Naive thymus-derived CD8-positive, alpha-beta T cell (primary cell): ENCODE measurements at regions not wholly inside any gene's neighbourhood (a gene's known extent, or its start where the extent isn't known, plus 50 kb on each side); places are given as distances from the start of the nearest gene placed in this dataset.

Source experiments
- ATAC-seq, 2 donors: fragments of 150-1000 bp; cut with Tn5 transposase in 1 of 2; sonication (Bioruptor Pico), chemical (Tn5 transposase) in 1 of 2; 1 replicate in 1 of 2; 2 replicates in 1 of 2; pipeline ENCODE4 v1.10.0; 2021; ENCODE audit warnings: mild to moderate bottlenecking in 2 of 2, moderate library complexity in 2 of 2
- POLR2A ChIA-PET: fragments of 350-600 bp; sonication (Branson Sonifier 250); formaldehyde crosslinking; loops from one replicate; lab custom pipeline; 2021; ENCODE audit warnings: antibody characterized with exemption; lab: Charles Lee
- DNase-seq, 10 donors: peaks; one replicate each; pipeline versions ENCODE4 v3.0.0 to v3.0.0-alpha.2; 2020 to 2022
- H3K27ac Mint-ChIP-seq, 10 donors: one replicate each; pipeline ENCODE4 v1.8.0; 2020 to 2022; ENCODE audit warnings: mild to moderate bottlenecking in 10 of 10, mixed read lengths in 10 of 10, moderate library complexity in 4 of 10, inconsistent platforms in 1 of 10
- H3K27me3 Mint-ChIP-seq, 5 donors: one replicate each; pipeline ENCODE4 v1.8.0; 2021 to 2022; ENCODE audit warnings: mixed read lengths in 5 of 5
- H3K36me3 Mint-ChIP-seq, 3 donors: one replicate each; pipeline ENCODE4 v1.8.0; 2020 to 2022; ENCODE audit warnings: mixed read lengths in 3 of 3, mild to moderate bottlenecking in 2 of 3, inconsistent platforms in 1 of 3
- H3K4me1 Mint-ChIP-seq, 4 donors: one replicate each; pipeline ENCODE4 v1.8.0; 2021 to 2022; ENCODE audit warnings: mixed read lengths in 4 of 4
- H3K4me3 Mint-ChIP-seq, 10 donors: one replicate each; pipeline ENCODE4 v1.8.0; 2020 to 2022; ENCODE audit warnings: mild to moderate bottlenecking in 10 of 10, mixed read lengths in 10 of 10, moderate library complexity in 6 of 10, inconsistent platforms in 1 of 10
- H3K9me3 Mint-ChIP-seq, 9 donors: one replicate each; pipeline ENCODE4 v1.8.0; 2020 to 2022; ENCODE audit warnings: mixed read lengths in 9 of 9, mild to moderate bottlenecking in 3 of 9, inconsistent platforms in 1 of 9, moderate library complexity in 1 of 9

DNA sequence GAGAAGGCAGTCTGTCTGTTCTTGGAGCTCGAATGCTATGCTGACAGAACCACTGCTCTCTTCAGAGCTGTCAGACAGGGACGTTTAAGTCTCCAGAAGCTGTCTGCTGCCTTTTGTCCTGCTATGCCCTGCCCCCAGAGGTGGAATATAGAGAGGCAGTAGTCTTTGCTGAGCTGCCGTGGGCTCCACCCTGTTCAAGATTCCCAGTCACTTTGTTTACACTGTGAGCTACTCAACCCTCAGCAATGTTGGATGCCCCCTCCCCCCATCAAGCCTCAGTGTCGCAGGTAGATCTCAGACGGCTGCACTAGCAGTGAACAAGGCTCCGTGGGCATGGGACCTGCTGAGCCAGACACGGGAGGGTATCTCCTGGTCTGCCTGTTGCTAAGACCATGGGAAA is 344.2 kb downstream of the TMEM161B start:
- Mint-ChIP-seq H3K27me3 (peaks cover 0 to 11% (median 2%) of the 10 kb centered on the region in 5 donors), H3K9me3 (peaks cover 0 to 29% (median 6%) of the 10 kb centered on the region in 9 donors), H3K4me3 (no peak overlapping the region), H3K27ac (no peak overlapping the region), H3K4me1 (no peaks in the 10 kb centered on the region), H3K36me3 (peaks cover 0 to 5% (median 0%) of the 10 kb centered on the region in 3 donors)
- no peak for ATAC-seq
- DNase-seq, result peak in 1 of 10 donors; percentile 46
- POLR2A ChIA-PET, result no interaction called here

DNA sequence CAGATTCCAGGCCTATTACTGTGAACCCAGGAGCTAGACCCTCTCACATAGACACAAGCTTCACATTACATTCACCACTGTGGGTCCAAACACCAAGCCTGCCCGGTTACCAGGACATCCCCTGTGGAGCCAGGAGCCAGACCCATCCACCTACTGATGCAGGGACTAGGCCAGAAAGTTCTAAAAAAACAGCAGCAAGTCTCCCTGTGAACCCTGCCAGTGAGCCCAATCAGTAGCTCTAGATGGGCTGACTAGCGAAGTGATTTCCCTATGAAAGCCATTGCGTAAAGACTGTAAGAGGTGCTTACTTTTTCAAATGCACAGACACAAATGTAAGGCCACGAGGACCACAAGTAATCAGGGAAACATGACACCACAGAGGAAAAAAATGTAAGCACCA is 352.3 kb downstream of the TMEM161B start:
- Mint-ChIP-seq H3K27me3 (peaks cover 0 to under 1% (median 0%) of the 10 kb centered on the region in 5 donors), H3K4me3 (no peak overlapping the region), H3K9me3 (peaks cover 4 to 26% (median 14%) of the 10 kb centered on the region in 9 donors), H3K36me3 (no peaks in the 10 kb centered on the region), H3K27ac (no peak overlapping the region), H3K4me1 (no peaks in the 10 kb centered on the region)
- ATAC-seq (no peak), DNase-seq (peak in 1 of 10 donors; percentile 58)
- POLR2A ChIA-PET, result no interaction called here

DNA sequence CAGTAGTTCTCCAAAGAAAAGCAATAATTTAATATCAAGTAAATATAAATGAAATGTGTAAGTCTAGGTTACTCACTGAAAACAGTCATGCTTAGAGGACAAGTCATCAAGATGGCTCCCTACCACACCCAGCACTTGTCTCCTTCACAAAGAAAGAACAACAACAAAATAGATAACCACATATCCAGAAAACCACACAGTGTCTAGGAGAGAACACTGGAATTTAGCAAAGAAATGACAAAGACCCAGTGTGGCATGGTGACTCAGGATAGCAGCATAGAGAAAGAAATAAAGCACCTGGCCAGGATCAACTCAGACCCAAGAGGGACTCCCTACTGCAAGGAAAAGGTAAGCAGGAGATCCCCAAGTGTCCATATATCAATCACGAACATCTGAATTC is 356.2 kb downstream of the TMEM161B start:
- Mint-ChIP-seq H3K9me3 (peaks cover 4 to 16% (median 9%) of the 10 kb centered on the region in 9 donors), H3K27me3 (peaks cover 0 to 3% (median 0%) of the 10 kb centered on the region in 5 donors), H3K27ac (no peak overlapping the region), H3K4me1 (no peaks in the 10 kb centered on the region), H3K36me3 (no peaks in the 10 kb centered on the region), H3K4me3 (no peak overlapping the region)
- ATAC-seq, result no peak
- POLR2A ChIA-PET, result no interaction called here
- DNase-seq, result no peak

DNA sequence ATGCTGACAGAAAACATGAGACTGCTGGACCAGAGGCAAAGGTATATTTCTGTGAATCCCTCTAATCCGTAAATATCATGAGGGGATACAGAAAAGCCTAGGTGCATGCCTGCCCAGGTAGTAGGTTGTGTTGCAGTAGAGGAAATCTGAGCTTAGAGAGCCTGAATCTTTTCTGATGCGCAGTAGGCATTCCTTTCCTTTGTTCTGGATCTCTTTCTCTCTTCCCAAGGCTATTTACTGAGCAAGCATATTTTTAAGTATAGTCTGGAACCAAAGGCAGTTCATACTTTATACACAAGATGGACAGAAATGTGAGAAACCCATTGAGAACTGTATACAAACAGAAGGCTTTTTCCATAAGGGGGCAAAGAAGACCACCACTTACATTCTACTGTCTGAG is 359.3 kb downstream of the TMEM161B start:
- DNase-seq (no peak), ATAC-seq (no peak)
- POLR2A ChIA-PET, result no interaction called here
- no peaks in the 10 kb centered on the region for H3K4me1 Mint-ChIP-seq
- H3K27me3 Mint-ChIP-seq, result peaks cover 0 to 3% (median 0%) of the 10 kb centered on the region in 5 donors
- H3K27ac Mint-ChIP-seq, result no peak overlapping the region
- H3K4me3 Mint-ChIP-seq, result no peak overlapping the region
- no peaks in the 10 kb centered on the region for H3K36me3 Mint-ChIP-seq
- peaks cover 0 to 15% (median 8%) of the 10 kb centered on the region in 9 donors for H3K9me3 Mint-ChIP-seq

DNA sequence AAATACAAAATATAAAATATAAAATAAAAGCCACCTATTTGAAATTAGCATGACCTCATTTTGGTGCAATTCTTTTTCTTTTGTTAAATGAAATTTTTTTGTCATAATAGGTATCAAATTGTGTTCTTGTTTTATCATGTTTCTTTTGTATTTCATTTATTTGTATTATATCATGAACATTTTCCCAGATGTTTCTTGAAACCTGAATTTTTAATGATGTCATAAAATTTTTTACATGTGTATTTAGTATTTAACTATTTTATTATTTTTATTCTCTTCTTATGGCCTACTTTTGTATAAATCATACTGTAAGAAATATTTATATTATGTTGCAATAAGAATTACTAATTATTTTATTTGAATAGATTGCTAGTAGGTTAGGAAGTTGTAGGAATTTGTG is 361.7 kb downstream of the TMEM161B start:
- DNase-seq (no peak), ATAC-seq (no peak)
- H3K36me3 Mint-ChIP-seq, result no peaks in the 10 kb centered on the region
- H3K27ac Mint-ChIP-seq, result no peak overlapping the region
- H3K4me3 Mint-ChIP-seq, result no peak overlapping the region
- peaks cover 0 to 11% (median 0%) of the 10 kb centered on the region in 9 donors for H3K9me3 Mint-ChIP-seq
- H3K4me1 Mint-ChIP-seq, result no peaks in the 10 kb centered on the region
- H3K27me3 Mint-ChIP-seq, result peaks cover 0 to 3% (median 0%) of the 10 kb centered on the region in 5 donors
- POLR2A ChIA-PET, result no interaction called here

DNA sequence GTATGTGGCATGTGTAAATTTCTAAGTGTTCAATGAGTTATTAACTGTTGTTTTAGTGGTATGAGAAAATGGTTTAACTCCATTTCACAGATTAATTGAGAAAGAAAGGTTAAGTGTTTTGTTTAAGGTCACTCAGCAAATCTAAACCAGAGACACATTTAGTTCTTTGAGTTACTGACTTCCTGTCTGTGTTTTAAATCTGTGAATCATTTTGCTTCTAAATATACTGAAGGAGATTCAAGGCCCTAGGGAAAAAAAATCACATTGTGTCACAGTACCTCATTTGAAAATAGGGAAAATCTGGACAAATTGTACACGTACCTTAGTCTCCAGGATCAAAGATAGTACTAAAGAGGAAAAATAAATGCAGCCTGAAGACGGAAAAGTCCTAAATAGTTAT is 368.2 kb downstream of the TMEM161B start:
- peaks cover 0 to 2% (median 0%) of the 10 kb centered on the region in 5 donors for H3K27me3 Mint-ChIP-seq
- peaks cover 0 to 7% (median 0%) of the 10 kb centered on the region in 9 donors for H3K9me3 Mint-ChIP-seq
- H3K36me3 Mint-ChIP-seq, result no peaks in the 10 kb centered on the region
- H3K27ac Mint-ChIP-seq, result no peak overlapping the region
- H3K4me1 Mint-ChIP-seq, result no peaks in the 10 kb centered on the region
- POLR2A ChIA-PET, result no interaction called here
- H3K4me3 Mint-ChIP-seq, result no peak overlapping the region
- ATAC-seq (no peak), DNase-seq (no peak)

DNA sequence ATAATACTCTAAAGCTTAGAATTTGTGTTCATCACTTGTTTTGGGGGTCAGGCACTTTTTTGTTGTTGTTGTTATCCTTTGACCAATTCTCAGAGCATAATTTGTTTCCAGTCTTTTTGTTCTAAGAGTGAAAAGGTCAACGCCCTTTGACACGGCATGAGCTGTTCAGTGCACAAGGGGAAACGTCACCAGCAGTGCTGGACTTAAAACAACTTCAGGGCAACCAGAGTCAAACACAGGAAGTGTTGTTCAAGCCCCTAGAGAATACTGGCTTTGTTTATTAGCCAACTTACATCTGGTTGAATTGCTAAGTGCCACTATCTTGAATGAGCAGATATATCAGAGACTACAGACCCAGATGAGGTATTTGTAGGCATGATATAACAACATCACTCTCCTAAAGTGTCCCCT is 368.9 kb downstream of the TMEM161B start:
- POLR2A ChIA-PET, result no interaction called here
- peaks cover 0 to 11% (median 0%) of the 10 kb centered on the region in 9 donors for H3K9me3 Mint-ChIP-seq
- no peak overlapping the region for H3K4me3 Mint-ChIP-seq
- no peak overlapping the region for H3K27ac Mint-ChIP-seq
- no peaks in the 10 kb centered on the region for H3K36me3 Mint-ChIP-seq
- peaks cover 0 to 2% (median 1%) of the 10 kb centered on the region in 5 donors for H3K27me3 Mint-ChIP-seq
- ATAC-seq, result no peak
- DNase-seq, result no peak
- no peaks in the 10 kb centered on the region for H3K4me1 Mint-ChIP-seq

DNA sequence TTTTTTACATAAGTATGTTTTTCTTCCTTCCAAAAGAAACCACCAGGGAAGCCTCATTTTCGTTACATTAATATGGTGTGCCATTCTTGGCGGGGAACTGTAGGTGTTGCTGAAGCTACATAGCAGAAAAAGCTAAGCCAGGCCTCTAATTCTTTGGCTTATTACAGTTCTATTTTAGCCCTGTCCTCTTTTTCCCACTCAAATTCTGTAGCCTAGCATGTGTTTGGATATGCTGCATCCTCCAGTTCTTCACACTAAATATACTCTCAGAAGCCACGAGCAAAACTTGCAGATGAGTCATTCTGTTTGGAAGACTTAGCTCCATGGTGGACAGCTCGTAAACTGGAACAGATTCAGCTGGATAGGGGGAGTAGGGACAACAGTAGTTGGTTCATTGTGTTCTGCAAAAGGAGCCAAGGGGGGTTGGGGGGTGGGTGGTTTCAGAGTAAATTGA is 369.4 kb downstream of the TMEM161B start:
- Mint-ChIP-seq H3K36me3 (no peaks in the 10 kb centered on the region), H3K9me3 (peaks cover 0 to 7% (median 0%) of the 10 kb centered on the region in 9 donors), H3K4me1 (no peaks in the 10 kb centered on the region), H3K27ac (no peak overlapping the region), H3K4me3 (no peak overlapping the region), H3K27me3 (peaks cover 0 to 2% (median 1%) of the 10 kb centered on the region in 5 donors)
- POLR2A ChIA-PET, result no interaction called here
- DNase-seq (no peak), ATAC-seq (no peak)

DNA sequence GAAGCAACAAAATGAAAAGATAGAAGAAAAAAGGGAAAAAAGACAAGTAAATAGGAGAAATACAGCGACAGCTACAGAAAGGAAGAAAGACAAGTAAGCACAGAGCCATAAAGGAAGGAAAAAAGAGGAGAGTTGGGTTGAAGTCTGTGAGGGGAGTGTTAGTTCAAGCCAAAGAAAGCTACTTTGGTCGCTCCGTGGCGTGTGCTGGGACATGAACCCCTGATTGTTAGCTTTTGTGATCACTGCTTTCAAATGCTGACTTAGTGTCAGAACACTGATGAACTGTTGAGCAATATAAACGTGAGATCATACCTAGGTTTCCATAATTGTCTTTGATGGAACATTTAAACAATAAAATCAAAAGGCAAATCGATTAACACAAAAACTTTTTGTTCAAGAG is 370.1 kb downstream of the TMEM161B start:
- POLR2A ChIA-PET, result no interaction called here
- H3K9me3 Mint-ChIP-seq, result peaks cover 0 to 7% (median 0%) of the 10 kb centered on the region in 9 donors
- no peaks in the 10 kb centered on the region for H3K4me1 Mint-ChIP-seq
- DNase-seq (no peak), ATAC-seq (no peak)
- peaks cover 0 to 2% (median 1%) of the 10 kb centered on the region in 5 donors for H3K27me3 Mint-ChIP-seq
- H3K36me3 Mint-ChIP-seq, result no peaks in the 10 kb centered on the region
- no peak overlapping the region for H3K4me3 Mint-ChIP-seq
- H3K27ac Mint-ChIP-seq, result no peak overlapping the region

DNA sequence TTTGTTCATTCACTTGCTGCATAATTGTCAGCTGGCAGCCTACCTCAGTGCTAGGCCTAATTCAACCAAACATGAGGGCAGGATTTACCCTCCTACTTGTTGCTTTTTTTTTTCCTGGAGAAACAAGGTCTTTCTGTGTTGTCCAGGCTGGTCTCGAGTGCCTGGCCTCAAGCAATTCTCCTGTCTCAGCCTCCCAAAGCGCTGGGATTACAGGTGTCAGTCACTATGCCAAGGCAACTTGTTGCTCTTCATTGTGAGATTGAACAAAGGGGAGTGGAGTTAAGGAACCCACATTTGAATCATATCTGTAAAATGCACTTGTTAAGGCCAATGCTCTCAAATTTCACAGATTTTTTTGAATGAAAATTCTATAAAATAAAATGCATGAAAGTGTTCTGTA is 380.5 kb downstream of the TMEM161B start:
- H3K27ac Mint-ChIP-seq, result no peak overlapping the region
- H3K9me3 Mint-ChIP-seq, result peaks cover 0 to 11% (median 3%) of the 10 kb centered on the region in 9 donors
- H3K27me3 Mint-ChIP-seq, result no peaks in the 10 kb centered on the region
- H3K4me1 Mint-ChIP-seq, result no peaks in the 10 kb centered on the region
- DNase-seq (no peak), ATAC-seq (no peak)
- POLR2A ChIA-PET, result no interaction called here
- H3K36me3 Mint-ChIP-seq, result no peaks in the 10 kb centered on the region
- H3K4me3 Mint-ChIP-seq, result no peak overlapping the region

DNA sequence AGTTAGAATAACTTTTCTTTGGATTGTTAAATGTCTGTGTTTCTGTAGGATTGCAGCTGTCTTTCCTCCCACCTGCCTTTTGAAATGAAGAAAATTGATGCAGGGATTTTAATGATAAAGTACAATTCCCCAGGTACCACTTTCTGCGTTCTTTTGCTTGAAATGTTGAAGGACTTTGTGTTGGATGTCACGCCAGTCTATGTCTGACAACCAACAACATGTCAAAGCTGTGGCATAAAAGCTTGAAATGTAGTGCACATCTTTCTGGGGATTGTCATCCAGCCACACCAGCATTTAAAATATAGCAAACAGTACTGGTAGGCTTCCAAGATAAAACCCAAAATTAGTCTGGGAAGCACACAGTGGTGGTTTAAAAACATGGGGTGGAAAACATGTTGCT is 381.4 kb downstream of the TMEM161B start:
- H3K36me3 Mint-ChIP-seq, result no peaks in the 10 kb centered on the region
- H3K27ac Mint-ChIP-seq, result no peak overlapping the region
- H3K4me3 Mint-ChIP-seq, result no peak overlapping the region
- ATAC-seq, result no peak
- POLR2A ChIA-PET, result no interaction called here
- no peak for DNase-seq
- peaks cover 0 to 11% (median 3%) of the 10 kb centered on the region in 9 donors for H3K9me3 Mint-ChIP-seq
- H3K4me1 Mint-ChIP-seq, result no peaks in the 10 kb centered on the region
- no peaks in the 10 kb centered on the region for H3K27me3 Mint-ChIP-seq

DNA sequence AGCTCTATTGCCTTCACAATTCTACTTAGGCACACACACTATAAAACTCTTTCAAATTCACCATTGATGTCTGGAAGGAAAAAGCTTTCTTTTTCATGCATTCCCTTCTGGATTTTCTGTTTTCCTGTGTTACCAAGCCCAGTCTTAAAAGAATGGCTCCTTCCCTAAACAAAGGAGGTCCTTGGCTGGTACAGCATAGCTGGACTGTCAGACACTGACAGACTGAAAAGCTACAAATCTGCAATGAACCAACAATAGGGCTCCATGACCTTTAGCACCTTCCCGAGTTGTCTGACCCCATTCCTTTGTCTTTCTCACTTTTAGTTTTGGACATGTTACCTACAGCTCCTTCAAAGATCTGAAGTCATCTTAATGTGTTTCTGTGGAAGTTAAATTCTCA is 382.5 kb downstream of the TMEM161B start:
- ATAC-seq, result no peak
- Mint-ChIP-seq H3K4me1 (no peaks in the 10 kb centered on the region), H3K4me3 (no peak overlapping the region)

DNA sequence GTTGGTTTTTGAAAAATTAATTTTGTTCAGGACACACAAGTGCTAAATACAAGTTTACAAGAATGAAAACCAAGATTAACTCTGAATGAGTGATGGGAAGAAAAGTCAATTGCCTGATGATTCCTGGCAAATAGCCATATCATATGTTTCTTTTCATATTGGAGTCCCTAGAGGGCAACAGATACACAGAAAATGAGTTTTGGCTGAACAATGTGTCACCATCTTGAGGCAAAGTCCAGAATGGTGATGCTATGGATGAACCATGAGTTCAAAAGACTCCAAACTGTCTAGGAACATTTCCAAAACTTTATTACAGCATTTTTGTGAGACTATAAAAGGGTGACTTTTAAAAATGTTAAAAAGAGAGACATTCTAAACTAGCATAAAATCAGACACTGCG is 382.9 kb downstream of the TMEM161B start:
- H3K4me3 Mint-ChIP-seq, result no peak overlapping the region
- no peak overlapping the region for H3K27ac Mint-ChIP-seq
- POLR2A ChIA-PET, result no interaction called here
- peaks cover 0 to 3% (median 0%) of the 10 kb centered on the region in 5 donors for H3K27me3 Mint-ChIP-seq
- no peak for ATAC-seq
- no peaks in the 10 kb centered on the region for H3K36me3 Mint-ChIP-seq
- peaks cover 3 to 20% (median 10%) of the 10 kb centered on the region in 9 donors for H3K9me3 Mint-ChIP-seq
- H3K4me1 Mint-ChIP-seq, result no peaks in the 10 kb centered on the region
- no peak for DNase-seq

More for the DNA sequence above, 382.5 kb downstream of the TMEM161B start:
- Mint-ChIP-seq H3K27me3 (peaks cover 0 to 3% (median 0%) of the 10 kb centered on the region in 5 donors), H3K27ac (no peak overlapping the region), H3K36me3 (no peaks in the 10 kb centered on the region), H3K9me3 (peaks cover 2 to 17% (median 9%) of the 10 kb centered on the region in 9 donors)
- POLR2A ChIA-PET, result no interaction called here
- no peak for DNase-seq

DNA sequence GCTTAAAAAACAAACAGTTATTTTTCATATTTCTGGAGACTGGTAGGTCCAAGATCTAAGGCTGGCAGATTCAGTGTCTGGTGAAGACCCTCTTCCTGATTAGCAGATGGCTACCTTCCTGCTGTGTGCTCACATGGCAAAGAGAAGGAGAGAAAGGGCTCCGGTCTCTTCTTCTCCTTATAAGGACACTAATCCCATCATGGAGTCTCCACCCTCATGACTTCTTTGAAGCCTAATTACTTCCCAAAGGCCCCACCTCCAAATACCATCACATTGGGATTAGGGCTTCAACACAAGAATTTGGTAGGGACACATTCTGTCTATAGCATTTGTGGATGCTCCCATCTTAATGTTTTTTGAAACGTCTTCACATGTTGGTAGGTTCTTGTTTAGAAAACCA is 391.1 kb downstream of the TMEM161B start:
- H3K27me3 Mint-ChIP-seq, result peaks cover 0 to 6% (median 2%) of the 10 kb centered on the region in 5 donors
- H3K27ac Mint-ChIP-seq, result no peak overlapping the region
- DNase-seq (no peak), ATAC-seq (no peak)
- H3K4me3 Mint-ChIP-seq, result no peak overlapping the region
- no peaks in the 10 kb centered on the region for H3K4me1 Mint-ChIP-seq
- H3K9me3 Mint-ChIP-seq, result peaks cover 0 to 50% (median 10%) of the 10 kb centered on the region in 9 donors
- POLR2A ChIA-PET, result no interaction called here
- H3K36me3 Mint-ChIP-seq, result no peaks in the 10 kb centered on the region
